Common myeloid progenitor, CD34-positive (primary cell): ENCODE measurements at regions not wholly inside any gene's neighbourhood (a gene's known extent, or its start where the extent isn't known, plus 50 kb on each side); places are given as distances from the start of the nearest gene placed in this dataset.
"Not testable (repeated sequence)": the region's sequence is repeated elsewhere in the genome, so short reads cannot be mapped to it uniquely, and the experiment has no call there.

ENCODE experiments used
- CTCF ChIA-PET: fragments of 350-600 bp; sonication (Branson Sonifier 250); formaldehyde crosslinking; loops from one replicate; lab custom pipeline; 2021; ENCODE audit warnings: antibody characterized with exemption; lab: Charles Lee
- POLR2A ChIA-PET: fragments of 350-600 bp; sonication (Branson Sonifier 250); formaldehyde crosslinking; loops from one replicate; lab custom pipeline; 2021; ENCODE audit warnings: antibody characterized with exemption; lab: Charles Lee
- DNase-seq, 3 donors: peaks; one replicate each; pipeline versions ENCODE4 v3.0.0 to v3.0.0-alpha.2; 2013
- H3K27ac ChIP-seq, 2 experiments: 1 replicate in 1 of 2; 2 replicates in 1 of 2; pipeline ENCODE4 v1.7.0; 2013; ENCODE audit warnings: inconsistent platforms in 2 of 2, low read length in 2 of 2, mild to moderate bottlenecking in 2 of 2, low read depth in 1 of 2, moderate library complexity in 1 of 2; ENCODE audit not compliant: severe bottlenecking in 2 of 2, insufficient read depth in 1 of 2, poor library complexity in 1 of 2
- H3K27me3 ChIP-seq, 5 experiments: replicated peaks in 2 of 5; 1 replicate in 3 of 5; 2 replicates in 2 of 5; pipeline versions ENCODE4 v1.6.1 to v1.7.0; 2013; ENCODE audit warnings: low read length in 4 of 5, mild to moderate bottlenecking in 2 of 5, moderate library complexity in 2 of 5, inconsistent platforms in 1 of 5; ENCODE audit not compliant: insufficient read depth in 5 of 5, control insufficient read depth in 4 of 5
- H3K36me3 ChIP-seq, 4 experiments: 1 replicate in 2 of 4; 2 replicates in 2 of 4; pipeline versions ENCODE4 v1.6.1 to v1.7.0; 2013; ENCODE audit warnings: low read length in 3 of 4, control low read depth in 1 of 4, mild to moderate bottlenecking in 1 of 4; ENCODE audit not compliant: control insufficient read depth in 4 of 4, insufficient read depth in 4 of 4
- H3K4me1 ChIP-seq, 4 experiments: 1 replicate in 3 of 4; 2 replicates in 1 of 4; pipeline versions ENCODE4 v1.6.1 to v1.7.1; 2013; ENCODE audit warnings: low read length in 3 of 4, mild to moderate bottlenecking in 3 of 4, control low read depth in 1 of 4, inconsistent platforms in 1 of 4, moderate library complexity in 1 of 4; ENCODE audit not compliant: control insufficient read depth in 4 of 4, insufficient read depth in 4 of 4; ENCODE audit errors: control extremely low read depth in 1 of 4
- H3K4me3 ChIP-seq, 7 experiments: 1 replicate in 4 of 7; 2 replicates in 3 of 7; pipeline versions ENCODE4 v1.5.1 to v1.7.0; 2013; ENCODE audit warnings: mild to moderate bottlenecking in 7 of 7, low read length in 6 of 7, moderate library complexity in 6 of 7, inconsistent platforms in 2 of 7, low read depth in 2 of 7, control low read depth in 1 of 7; ENCODE audit not compliant: insufficient read depth in 4 of 7, control insufficient read depth in 1 of 7; ENCODE audit errors: extremely low read depth in 1 of 7
- H3K9me3 ChIP-seq, 5 experiments: 1 replicate in 4 of 5; 2 replicates in 1 of 5; pipeline versions ENCODE4 v1.6.1 to v1.7.1; 2013; ENCODE audit warnings: low read length in 4 of 5, mild to moderate bottlenecking in 2 of 5, inconsistent platforms in 1 of 5, low read depth in 1 of 5, moderate library complexity in 1 of 5; ENCODE audit not compliant: control insufficient read depth in 4 of 5, insufficient read depth in 2 of 5; ENCODE audit errors: control extremely low read depth in 1 of 5
- WGBS: methylation state at CpG from one replicate; pipeline ENCODE4 v1.1.5; 2013; ENCODE audit not compliant: insufficient coverage; 5-methylcytosine and 5-hydroxymethylcytosine counted together

GRCh38 chr1:14345946-14346550 is 252.4 kb upstream of the KAZN start:
- Histone ChIP-seq H3K4me1 (no peaks in the 10 kb centered on the region), H3K9me3 (peaks cover 0 to 4% (median 0%) of the 10 kb centered on the region in 5 experiments), H3K36me3 (no peaks in the 10 kb centered on the region), H3K27ac (no peak overlapping the region), H3K27me3 (no peaks in the 10 kb centered on the region), H3K4me3 (no peak overlapping the region)
- no peak for DNase-seq
- 86% methylated on average over 7 of the region's 8 CpGs for WGBS
- ChIA-PET POLR2A (no interaction called here), CTCF (no interaction called here)

- ChIA-PET POLR2A (no interaction called here), CTCF (no interaction called here)
- H3K4me1 ChIP-seq = no peaks in the 10 kb centered on the region
- no peak for DNase-seq
- no peaks in the 10 kb centered on the region for H3K27me3 ChIP-seq
- WGBS = 83% methylated on average over 3 of the region's 6 CpGs
- peaks cover 0 to 4% (median 0%) of the 10 kb centered on the region in 5 experiments for H3K9me3 ChIP-seq
- no peak overlapping the region for H3K4me3 ChIP-seq
- H3K36me3 ChIP-seq = no peaks in the 10 kb centered on the region
- no peak overlapping the region for H3K27ac ChIP-seq
Measured at GRCh38 chr1:14347186-14347585, 251.3 kb upstream of the KAZN start.

GRCh38 chr1:14347776-14348175 is 250.7 kb upstream of the KAZN start:
- no peak overlapping the region for H3K4me3 ChIP-seq
- H3K27ac ChIP-seq = no peak overlapping the region
- no peaks in the 10 kb centered on the region for H3K27me3 ChIP-seq
- H3K4me1 ChIP-seq = no peaks in the 10 kb centered on the region
- WGBS = 100% methylated on average over 1 of the region's 3 CpGs
- CTCF ChIA-PET = no interaction called here
- peaks cover 0 to 4% (median 0%) of the 10 kb centered on the region in 5 experiments for H3K9me3 ChIP-seq
- no peak for DNase-seq
- H3K36me3 ChIP-seq = no peaks in the 10 kb centered on the region
- POLR2A ChIA-PET = no interaction called here

- no peak overlapping the region for H3K27ac ChIP-seq
Measured at GRCh38 chr1:14350197-14350596, 248.3 kb upstream of the KAZN start.

GRCh38 chr1:14352897-14353296 is 245.6 kb upstream of the KAZN start:
- H3K36me3 ChIP-seq = no peaks in the 10 kb centered on the region
- no peak overlapping the region for H3K4me3 ChIP-seq
- no peak for DNase-seq
- ChIA-PET POLR2A (no interaction called here), CTCF (no interaction called here)
- no CpG with 5 or more reads among the region's 6 CpGs for WGBS
- H3K27ac ChIP-seq = no peak overlapping the region
- no peaks in the 10 kb centered on the region for H3K4me1 ChIP-seq
- H3K27me3 ChIP-seq = no peaks in the 10 kb centered on the region
- H3K9me3 ChIP-seq = peaks cover 0 to 4% (median 1%) of the 10 kb centered on the region in 5 experiments

More at GRCh38 chr1:14350197-14350596, 248.3 kb upstream of the KAZN start:
- no peaks in the 10 kb centered on the region for H3K27me3 ChIP-seq
- no peak overlapping the region for H3K4me3 ChIP-seq
- POLR2A ChIA-PET = no interaction called here
- H3K36me3 ChIP-seq = no peaks in the 10 kb centered on the region
- no peak for DNase-seq
- CTCF ChIA-PET = no interaction called here
- 94% methylated on average over 2 of the region's 2 CpGs for WGBS
- H3K4me1 ChIP-seq = no peaks in the 10 kb centered on the region
- H3K9me3 ChIP-seq = peaks cover 0 to 4% (median 1%) of the 10 kb centered on the region in 5 experiments

- H3K27me3 ChIP-seq, H3K9me3 ChIP-seq, H3K4me3 ChIP-seq, H3K36me3 ChIP-seq, H3K27ac ChIP-seq, H3K4me1 ChIP-seq, POLR2A ChIA-PET, CTCF ChIA-PET: not testable (repeated sequence)
- 37% methylated on average over 5 of the region's 6 CpGs for WGBS
- peak in 2 of 3 donors; percentile 1 to 23 for DNase-seq
Measured at GRCh38 chr1:14361005-14361404, 237.5 kb upstream of the KAZN start.

GRCh38 chr1:14362331-14362730 is 236.2 kb upstream of the KAZN start:
- POLR2A ChIA-PET = no interaction called here
- H3K4me3 ChIP-seq = no peak overlapping the region
- CTCF ChIA-PET = no interaction called here
- WGBS = 100% methylated on average over 1 of the region's 1 CpG
- DNase-seq = no peak
- H3K27me3 ChIP-seq = peaks cover 0 to 13% (median 0%) of the 10 kb centered on the region in 5 experiments
- no peak overlapping the region for H3K27ac ChIP-seq
- peaks cover 0 to 5% (median 0%) of the 10 kb centered on the region in 4 experiments for H3K4me1 ChIP-seq
- H3K36me3 ChIP-seq = no peaks in the 10 kb centered on the region
- peaks cover 0 to 6% (median 0%) of the 10 kb centered on the region in 5 experiments for H3K9me3 ChIP-seq
